Cardiac septum (tissue), 1 donor: ENCODE measurements at regions not wholly inside any gene's neighbourhood (a gene's known extent, or its start where the extent isn't known, plus 50 kb on each side); places are given as distances from the start of the nearest gene placed in this dataset.
"Not testable (repeated sequence)": the region's sequence is repeated elsewhere in the genome, so short reads cannot be mapped to it uniquely, and the experiment has no call there.

Source experiments
- DNase-seq: peaks from one replicate; pipeline ENCODE4 v3.0.0-alpha.2; 2020; ENCODE audit warnings: low spot score
- intact Hi-C: fragments of 100-400 bp; cut with DNase I; formaldehyde crosslinking; loops from one replicate; pipeline ENCODE4 v1.14.0; 2022
- donor health status: DM: no; HTN: no; CAD: no.

GRCh38 chr1:146731981-146732680, 206.0 kb upstream of the NBPF12 start:
- intact Hi-C loops = not testable (repeated sequence)

GRCh38 chr1:146729642-146730344, 208.3 kb upstream of the NBPF12 start:
- intact Hi-C loops, DNase-seq: not testable (repeated sequence)

More at GRCh38 chr1:146731981-146732680, 206.0 kb upstream of the NBPF12 start:
- DNase-seq = not testable (repeated sequence)

GRCh38 chr1:146715054-146715453, 223.1 kb upstream of the NBPF12 start:
- DNase-seq, intact Hi-C loops: not testable (repeated sequence)

GRCh38 chr1:146710838-146711521, 227.1 kb upstream of the NBPF12 start:
- intact Hi-C loops = not testable (repeated sequence)

GRCh38 chr1:146709302-146709701, 228.8 kb upstream of the NBPF12 start:
- intact Hi-C loops, DNase-seq: not testable (repeated sequence)

More at GRCh38 chr1:146710838-146711521, 227.1 kb upstream of the NBPF12 start:
- DNase-seq = not testable (repeated sequence)

- intact Hi-C loops, DNase-seq: not testable (repeated sequence)
These were observed 233.9 kb upstream of the NBPF12 start for GRCh38 chr1:146704162-146704724.

GRCh38 chr1:146701320-146701719, 236.8 kb upstream of the NBPF12 start:
- intact Hi-C loops, DNase-seq: not testable (repeated sequence)

- DNase-seq, intact Hi-C loops: not testable (repeated sequence)
These were observed 242.7 kb upstream of the NBPF12 start for GRCh38 chr1:146695388-146695787.

DNA sequence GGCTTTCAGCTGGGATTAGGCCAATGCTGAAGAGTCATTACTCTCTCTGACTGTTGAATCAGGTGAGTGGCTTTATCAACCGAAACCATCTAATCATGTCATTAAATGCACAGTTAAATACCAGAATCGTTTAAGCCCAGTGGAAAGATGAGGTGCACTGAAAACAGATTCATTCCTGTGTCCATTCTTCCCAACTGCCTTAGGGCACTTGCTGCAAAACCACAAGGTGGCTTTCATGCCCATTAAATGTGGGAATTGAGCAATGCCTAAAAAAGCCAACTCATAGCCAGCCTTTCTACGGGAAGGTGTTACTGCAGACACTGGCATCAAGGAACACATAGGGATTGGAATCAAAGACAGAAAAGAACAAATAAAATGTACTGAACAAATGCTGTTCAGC, 246.3 kb upstream of the NBPF12 start:
- intact Hi-C loops, DNase-seq: not testable (repeated sequence)

DNA sequence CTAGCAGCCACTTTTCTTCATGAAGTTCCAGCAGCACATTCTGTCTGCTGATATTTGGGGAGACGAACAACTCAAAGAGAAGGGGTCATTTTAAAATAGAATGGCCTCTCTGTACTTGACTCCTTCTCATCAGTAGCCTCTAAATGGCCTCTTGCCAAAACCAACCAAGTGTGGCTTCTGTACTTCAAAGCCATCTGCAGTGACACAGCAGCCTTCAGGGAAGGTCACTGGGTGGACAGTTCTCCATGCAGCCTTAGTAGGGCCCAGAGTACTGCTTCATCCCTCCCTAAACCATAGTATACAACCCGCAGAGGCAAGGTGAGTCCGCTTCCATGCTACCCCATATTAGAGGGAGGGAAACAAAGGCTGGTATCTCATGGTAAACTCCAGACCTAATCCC, 249.2 kb upstream of the NBPF12 start:
- intact Hi-C loops, DNase-seq: not testable (repeated sequence)

GRCh38 chr1:146686777-146687366, 251.3 kb upstream of the NBPF12 start:
- DNase-seq, intact Hi-C loops: not testable (repeated sequence)

DNA sequence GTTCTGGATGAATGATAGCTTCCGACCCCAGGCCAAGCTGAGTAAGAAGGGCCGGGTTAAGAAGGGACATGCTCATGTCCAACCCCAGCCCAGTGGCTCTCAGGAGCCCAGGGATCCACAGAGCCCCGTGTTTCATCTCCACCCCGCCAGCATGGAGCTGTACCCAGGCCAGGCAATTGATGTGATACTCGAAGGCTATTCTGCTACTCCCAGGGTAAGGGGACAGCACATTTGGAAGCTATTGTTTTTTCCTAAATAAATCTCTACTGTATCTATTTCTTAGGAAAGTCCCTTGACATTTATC, 255.0 kb upstream of the NBPF12 start:
- intact Hi-C loops, DNase-seq: not testable (repeated sequence)

- intact Hi-C loops, DNase-seq: not testable (repeated sequence)
These were observed 255.6 kb upstream of the NBPF12 start for GRCh38 chr1:146682227-146683125.

- DNase-seq, intact Hi-C loops: not testable (repeated sequence)
These were observed 264.3 kb upstream of the NBPF12 start for GRCh38 chr1:146673729-146674299.

GRCh38 chr1:146672608-146673007, 265.5 kb upstream of the NBPF12 start:
- DNase-seq, intact Hi-C loops: not testable (repeated sequence)

GRCh38 chr1:146671588-146671987, 266.5 kb upstream of the NBPF12 start:
- DNase-seq, intact Hi-C loops: not testable (repeated sequence)

DNA sequence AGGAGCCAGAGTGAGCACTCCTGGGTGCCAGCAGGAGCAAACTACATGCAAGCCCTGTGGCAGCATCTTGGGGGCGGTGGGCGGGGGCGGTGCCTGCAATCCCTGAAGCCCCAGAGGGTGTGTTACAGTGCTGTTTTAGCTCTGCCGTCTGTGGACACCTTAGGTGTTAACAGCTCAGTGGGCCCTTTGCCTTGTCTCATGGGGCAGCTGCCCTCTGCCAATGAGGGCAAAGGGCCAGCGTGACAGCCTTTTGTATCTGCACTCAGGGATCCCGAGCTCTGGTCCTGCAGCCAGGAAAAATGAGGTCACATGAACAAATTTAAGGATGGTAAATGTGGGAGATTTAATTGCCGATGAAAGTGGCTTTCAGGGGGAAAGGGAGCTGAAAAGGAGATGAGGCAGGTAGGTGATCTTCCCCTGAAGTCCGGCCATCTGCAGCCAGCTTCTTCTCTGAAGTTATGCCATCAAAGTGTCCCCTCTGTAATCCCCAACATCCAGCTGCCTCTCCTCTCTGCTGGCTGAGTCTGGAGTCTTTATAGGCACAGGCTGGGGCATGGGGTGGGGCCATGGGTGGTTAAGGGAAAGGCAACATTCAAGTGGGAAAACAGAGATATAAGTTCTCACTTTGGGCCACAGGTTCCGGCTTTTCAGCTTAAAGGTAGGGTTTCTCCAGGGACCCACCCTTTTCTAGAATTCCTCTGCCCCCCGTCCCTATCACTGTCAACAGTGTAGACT, 267.1 kb upstream of the NBPF12 start:
- DNase-seq = peak; percentile 77
- intact Hi-C loops = not testable (repeated sequence)

DNA sequence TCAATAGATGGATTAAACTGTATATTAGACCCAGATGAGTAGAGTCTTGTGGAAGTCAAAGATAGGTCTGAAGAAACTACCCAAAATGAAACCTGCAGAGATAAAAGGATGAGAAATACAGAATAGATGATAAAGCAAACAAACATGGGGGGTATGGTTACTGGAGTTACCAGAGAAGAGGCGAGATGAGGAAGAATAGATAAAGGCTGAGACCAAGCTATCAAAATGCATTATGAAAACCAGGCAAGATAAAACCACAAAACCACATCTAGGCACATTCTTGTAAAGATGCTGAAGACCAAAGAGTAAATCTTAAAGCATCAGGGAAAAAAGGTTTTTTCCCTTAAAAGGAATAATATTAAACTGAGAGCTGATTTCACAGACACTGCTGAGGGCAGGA, 271.8 kb upstream of the NBPF12 start:
- DNase-seq, intact Hi-C loops: not testable (repeated sequence)
